GM10266 (cell line): ENCODE measurements at regions not wholly inside any gene's neighbourhood (a gene's known extent, or its start where the extent isn't known, plus 50 kb on each side); places are given as distances from the start of the nearest gene placed in this dataset.

Experiments used
- DNase-seq: peaks from one replicate; pipeline ENCODE4 v3.0.0; 2012; ENCODE audit errors: extremely low spot score
- TF ChIP-seq, protein P1 (sequence below): IDR thresholded peaks from 2 replicates; pipeline ENCODE4 v1.5.1; 2012; ENCODE audit warnings: mild to moderate bottlenecking, low read depth; ENCODE audit not compliant: control insufficient read depth, insufficient read depth; ENCODE audit errors: missing control alignments

DNA sequence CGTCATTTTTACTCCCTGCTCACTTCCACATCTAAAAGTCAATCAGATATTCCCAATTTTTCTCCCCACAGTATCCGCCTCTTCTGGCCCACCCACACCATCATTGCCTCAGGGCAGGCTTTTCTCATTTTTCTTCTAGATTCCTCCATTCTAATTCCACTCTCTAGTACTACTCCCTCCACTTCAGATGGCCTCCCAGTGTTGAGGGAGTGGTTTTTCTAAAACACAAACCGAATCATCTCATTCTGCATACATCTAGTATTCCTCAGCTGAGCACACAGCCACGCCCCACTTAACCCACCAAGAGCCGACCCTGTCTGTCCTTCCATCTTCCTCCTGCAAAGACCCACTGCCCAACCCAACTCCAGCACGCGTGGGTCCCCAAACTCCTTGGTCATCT, 314.9 kb upstream of the NPVF start:
- TF ChIP-seq, protein P1, sequence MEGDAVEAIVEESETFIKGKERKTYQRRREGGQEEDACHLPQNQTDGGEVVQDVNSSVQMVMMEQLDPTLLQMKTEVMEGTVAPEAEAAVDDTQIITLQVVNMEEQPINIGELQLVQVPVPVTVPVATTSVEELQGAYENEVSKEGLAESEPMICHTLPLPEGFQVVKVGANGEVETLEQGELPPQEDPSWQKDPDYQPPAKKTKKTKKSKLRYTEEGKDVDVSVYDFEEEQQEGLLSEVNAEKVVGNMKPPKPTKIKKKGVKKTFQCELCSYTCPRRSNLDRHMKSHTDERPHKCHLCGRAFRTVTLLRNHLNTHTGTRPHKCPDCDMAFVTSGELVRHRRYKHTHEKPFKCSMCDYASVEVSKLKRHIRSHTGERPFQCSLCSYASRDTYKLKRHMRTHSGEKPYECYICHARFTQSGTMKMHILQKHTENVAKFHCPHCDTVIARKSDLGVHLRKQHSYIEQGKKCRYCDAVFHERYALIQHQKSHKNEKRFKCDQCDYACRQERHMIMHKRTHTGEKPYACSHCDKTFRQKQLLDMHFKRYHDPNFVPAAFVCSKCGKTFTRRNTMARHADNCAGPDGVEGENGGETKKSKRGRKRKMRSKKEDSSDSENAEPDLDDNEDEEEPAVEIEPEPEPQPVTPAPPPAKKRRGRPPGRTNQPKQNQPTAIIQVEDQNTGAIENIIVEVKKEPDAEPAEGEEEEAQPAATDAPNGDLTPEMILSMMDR: no peak
- DNase-seq: no peak

DNA sequence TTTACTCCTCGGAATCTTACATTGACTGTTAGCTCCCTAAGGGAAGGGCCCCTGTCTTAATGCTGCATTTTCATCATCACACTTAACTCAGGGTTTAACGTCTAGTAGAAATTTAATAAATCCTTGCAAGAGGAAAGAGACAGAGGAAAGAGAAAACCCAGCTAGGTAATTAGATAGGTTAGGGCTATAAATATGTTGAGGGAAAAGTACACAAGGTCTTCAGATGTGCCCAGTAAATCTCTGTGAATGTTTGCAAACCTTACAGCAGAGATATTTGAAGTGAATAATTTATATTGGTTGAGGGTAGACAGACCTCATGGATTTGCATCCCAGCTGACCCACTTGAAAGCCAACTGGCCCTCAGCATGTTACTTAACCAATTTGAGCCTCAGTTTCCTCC, 315.5 kb upstream of the NPVF start:
- TF ChIP-seq, protein P1: no peak
- DNase-seq: no peak

DNA sequence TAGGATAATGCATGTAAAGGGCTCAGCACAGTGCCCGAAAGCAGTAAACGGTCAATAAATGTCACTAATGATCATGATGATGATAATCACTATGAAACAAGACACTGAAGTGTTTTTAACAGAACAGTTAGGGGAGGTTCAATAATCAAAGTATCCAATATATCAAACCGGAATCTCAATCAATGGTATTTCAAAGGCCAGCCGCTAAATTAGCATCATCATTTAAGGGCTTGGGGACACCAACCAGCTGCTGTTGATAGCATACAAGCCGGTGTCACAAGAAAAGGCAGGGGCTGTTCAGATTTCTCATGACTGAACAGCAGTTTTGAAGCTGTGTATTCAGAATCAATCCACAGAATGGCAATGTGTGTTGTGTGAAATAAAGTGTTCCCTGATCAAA, 316.0 kb upstream of the NPVF start:
- TF ChIP-seq, protein P1: no peak
- no peak for DNase-seq

DNA sequence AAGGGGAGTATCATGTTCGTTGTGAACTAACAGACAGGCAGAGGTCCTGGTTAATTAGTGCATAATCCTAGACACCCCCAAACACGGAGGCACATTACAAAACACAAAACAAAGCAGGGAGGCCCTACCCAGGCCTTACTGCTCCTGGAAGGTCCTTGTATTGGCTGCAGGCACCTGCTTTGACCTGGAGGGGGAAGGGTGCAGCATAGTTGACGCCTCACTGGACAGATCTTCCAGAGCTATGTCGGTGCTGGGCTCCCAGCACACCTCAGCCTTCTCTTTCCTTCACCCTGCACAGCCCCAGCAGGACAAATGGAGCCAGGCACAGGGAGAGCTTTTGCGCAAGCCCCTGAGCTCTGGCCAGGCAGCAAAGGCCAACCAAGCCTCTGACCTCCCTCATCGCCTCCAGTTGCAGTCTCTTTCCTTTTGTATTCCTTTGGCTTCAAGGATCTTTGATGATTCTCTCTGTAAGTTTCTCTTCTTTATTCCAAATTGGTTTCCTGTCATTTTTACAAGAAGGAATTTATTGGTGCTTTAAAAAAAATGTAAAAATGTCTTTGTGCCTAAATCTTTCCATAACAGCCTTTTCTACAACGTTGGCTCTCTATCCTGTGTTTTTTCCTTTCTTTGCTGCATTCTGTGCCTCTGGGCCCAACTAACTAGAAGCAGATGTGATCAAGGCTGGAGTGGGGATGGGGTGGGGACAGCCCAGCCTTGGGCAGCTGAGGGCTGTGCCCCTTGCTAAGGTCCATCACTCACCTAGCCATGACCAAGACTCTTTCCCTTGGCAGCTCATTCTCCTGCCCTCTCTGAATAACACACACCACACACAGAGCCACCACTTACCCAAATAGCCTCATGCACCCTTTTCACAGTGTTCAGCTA, 317.1 kb upstream of the NPVF start:
- TF ChIP-seq, protein P1: no peak
- DNase-seq: no peak

DNA sequence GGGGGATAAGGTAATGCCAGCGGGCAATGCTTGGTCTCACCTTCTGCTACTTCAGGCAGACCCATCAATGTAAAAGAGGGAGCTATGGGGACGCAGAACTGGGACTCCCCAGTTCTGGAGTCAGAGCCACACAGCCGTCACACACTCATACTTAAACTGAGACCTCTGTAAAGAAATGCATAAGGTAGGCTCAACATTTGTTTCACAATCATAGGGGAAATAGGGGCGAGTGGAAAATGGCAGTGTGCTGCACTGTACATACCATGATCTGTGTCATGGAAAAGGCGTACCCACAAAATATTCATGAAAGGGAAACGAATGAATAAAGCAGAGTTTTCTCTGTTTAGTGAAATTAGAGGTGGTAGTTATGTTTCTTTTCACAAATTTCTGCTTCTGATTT, 318.0 kb upstream of the NPVF start:
- DNase-seq: no peak
- TF ChIP-seq, protein P1: no peak

DNA sequence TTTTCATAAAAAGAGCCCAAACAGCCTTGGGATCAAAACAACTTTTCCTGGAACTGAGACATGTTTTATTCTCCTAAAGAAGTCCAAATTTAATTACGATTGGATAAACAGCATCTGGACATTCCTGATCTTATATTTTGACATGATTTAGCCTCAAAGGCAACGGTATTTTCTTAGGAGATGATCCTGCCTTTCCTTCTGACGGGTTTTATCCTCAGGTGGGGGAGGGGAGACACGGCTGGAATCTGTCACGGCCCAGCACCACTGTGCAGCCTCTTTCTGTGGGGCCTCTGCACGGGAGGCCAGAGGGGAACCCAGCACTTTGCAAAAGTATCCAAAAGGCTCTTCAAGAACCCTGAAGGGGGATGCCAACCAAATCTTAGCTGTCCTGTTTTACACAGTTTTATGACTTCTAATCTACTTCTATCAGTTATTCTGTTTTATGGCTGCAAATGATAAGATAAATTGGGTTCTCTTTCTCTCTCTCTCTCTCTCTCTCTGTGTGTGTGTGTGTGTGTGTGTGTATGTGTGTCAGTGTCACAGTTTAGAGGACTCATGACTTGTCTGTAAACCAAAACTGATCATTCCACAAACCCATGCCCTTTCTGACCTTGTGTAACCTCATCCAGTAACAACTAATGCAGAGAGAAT, 321.1 kb upstream of the NPVF start:
- no peak for DNase-seq
- TF ChIP-seq, protein P1: no peak

DNA sequence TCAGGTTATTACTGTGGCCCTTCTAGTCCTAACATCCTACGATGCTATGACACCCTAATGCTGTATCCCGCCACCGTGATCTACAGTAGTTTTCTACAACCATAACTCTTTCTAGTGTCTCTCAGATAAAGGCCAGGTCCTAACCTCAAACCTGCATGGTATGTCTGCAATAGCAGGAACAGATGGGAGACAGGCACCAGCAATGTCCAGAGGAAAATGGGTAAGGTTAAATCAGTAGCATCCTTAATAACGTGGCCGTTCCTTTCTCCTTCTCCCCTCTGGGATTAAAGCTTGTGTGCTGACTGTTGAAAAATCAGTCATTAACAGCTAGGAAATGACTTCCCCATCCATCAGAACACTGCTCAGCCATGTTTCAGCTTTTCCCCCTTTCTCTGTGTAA, 321.9 kb upstream of the NPVF start:
- DNase-seq: no peak
- TF ChIP-seq, protein P1: no peak
